Neural cell (in vitro differentiated cells): ENCODE measurements at regions not wholly inside any gene's neighbourhood (a gene's known extent, or its start where the extent isn't known, plus 50 kb on each side); places are given as distances from the start of the nearest gene placed in this dataset.

ENCODE experiments used
- H2AFZ ChIP-seq: fragments of 200-600, 300-800 bp; sonication (generic), shearing (Covaris generic); 2 replicates; pipeline ENCODE4 v1.6.0; 2014; ENCODE audit warnings: low read depth, mild to moderate bottlenecking, antibody characterized with exemption, low read length, moderate library complexity
- H3F3A ChIP-seq: fragments of 200-600 bp; shearing (Covaris generic); 2 replicates; pipeline ENCODE4 v1.6.1; 2016; ENCODE audit warnings: mild to moderate bottlenecking, moderate library complexity, mixed read lengths, antibody characterized with exemption, low read length; ENCODE audit not compliant: insufficient read depth, poor library complexity, severe bottlenecking
- H3K27ac ChIP-seq: fragments of 200-600, 300-800 bp; sonication (generic), shearing (Covaris generic); 2 replicates; pipeline ENCODE4 v1.5.1; 2014; ENCODE audit warnings: mild to moderate bottlenecking, low read length, moderate library complexity
- H3K27me3 ChIP-seq: fragments of 300-800, 200-600 bp; sonication (generic), shearing (Covaris generic); 2 replicates; pipeline ENCODE4 v1.6.0; 2014; ENCODE audit warnings: mild to moderate bottlenecking, low read depth, low read length, moderate library complexity; ENCODE audit not compliant: insufficient read depth
- H3K36me3 ChIP-seq: fragments of 300-800, 200-600 bp; sonication (generic), shearing (Covaris generic); 2 replicates; pipeline ENCODE4 v1.5.1; 2014; ENCODE audit warnings: mild to moderate bottlenecking, antibody characterized with exemption, low read length, moderate library complexity; ENCODE audit not compliant: insufficient read depth
- H3K4me2 ChIP-seq: fragments of 300-800, 200-600 bp; sonication (generic), shearing (Covaris generic); 2 replicates; pipeline ENCODE4 v1.6.0; 2014; ENCODE audit warnings: mild to moderate bottlenecking, low read length
- H3K4me3 ChIP-seq: fragments of 300-800, 200-600 bp; sonication (generic), shearing (Covaris generic); 2 replicates; pipeline ENCODE4 v1.5.1; 2014; ENCODE audit warnings: mild to moderate bottlenecking, low read length, moderate library complexity
- H3K79me2 ChIP-seq: fragments of 200-600 bp; shearing (Covaris generic); replicated peaks from 2 replicates; pipeline ENCODE4 v1.6.0; 2014; ENCODE audit warnings: mild to moderate bottlenecking, low read length, moderate library complexity; ENCODE audit not compliant: insufficient read depth
- H3K9ac ChIP-seq: fragments of 300-800, 200-600 bp; sonication (generic), shearing (Covaris generic); 2 replicates; pipeline ENCODE4 v1.6.1; 2016; ENCODE audit warnings: mild to moderate bottlenecking, low read length, mixed read lengths
- H3K9me2 ChIP-seq: fragments of 200-600 bp; shearing (Covaris generic); 2 replicates; pipeline ENCODE4 v1.6.1; 2016; ENCODE audit warnings: mild to moderate bottlenecking, low read length, mixed read lengths; ENCODE audit not compliant: insufficient read depth
- H3K9me3 ChIP-seq: fragments of 200-600, 300-800 bp; sonication (generic), shearing (Covaris generic); 2 replicates; pipeline ENCODE4 v1.6.1; 2016; ENCODE audit warnings: mild to moderate bottlenecking, mixed run types, low read length, moderate library complexity, mixed read lengths
- H4K20me1 ChIP-seq: fragments of 200-600 bp; shearing (Covaris generic); 2 replicates; pipeline ENCODE4 v1.6.1; 2016; ENCODE audit warnings: mild to moderate bottlenecking, mixed run types; ENCODE audit not compliant: insufficient read depth
- CTCF ChIP-seq: fragments of 450-650 bp; IDR thresholded peaks from 2 replicates; pipeline ENCODE4 v1.5.1; 2014; ENCODE audit warnings: antibody characterized with exemption, mild to moderate bottlenecking, moderate library complexity; ENCODE audit not compliant: poor library complexity, severe bottlenecking
- EP300 ChIP-seq: fragments of 450-650 bp; conservative IDR thresholded peaks from 2 replicates; pipeline ENCODE4 v1.6.1; 2014; ENCODE audit warnings: antibody characterized with exemption, mild to moderate bottlenecking, moderate library complexity; ENCODE audit not compliant: poor library complexity, severe bottlenecking
- EZH2 ChIP-seq: fragments of 200-600, 300-800 bp; shearing (Covaris generic), sonication (generic); IDR thresholded peaks from 2 replicates; pipeline ENCODE4 v1.6.1; 2014; ENCODE audit warnings: antibody characterized with exemption, low read length, borderline replicate concordance, mild to moderate bottlenecking; ENCODE audit not compliant: insufficient read depth, poor library complexity, severe bottlenecking
- MXI1 ChIP-seq: fragments of 450-650 bp; conservative IDR thresholded peaks from 2 replicates; pipeline ENCODE4 v1.6.1; 2014; ENCODE audit warnings: antibody characterized with exemption, mild to moderate bottlenecking; ENCODE audit not compliant: poor library complexity, severe bottlenecking
- POLR2AphosphoS5 ChIP-seq: IDR thresholded peaks from 2 replicates; pipeline ENCODE4 v1.6.1; 2012
- RAD21 ChIP-seq: fragments of 450-650 bp; conservative IDR thresholded peaks from 2 replicates; pipeline ENCODE4 v1.6.1; 2014; ENCODE audit warnings: antibody characterized with exemption, mild to moderate bottlenecking, moderate library complexity
- REST ChIP-seq: IDR thresholded peaks from 2 replicates; pipeline ENCODE4 v1.6.1; 2012; ENCODE audit warnings: borderline replicate concordance
- SMC3 ChIP-seq: fragments of 450-650 bp; conservative IDR thresholded peaks from 2 replicates; pipeline ENCODE4 v1.6.1; 2014; ENCODE audit warnings: antibody characterized with exemption, mild to moderate bottlenecking, moderate library complexity; ENCODE audit not compliant: poor library complexity
- TAF1 ChIP-seq: IDR thresholded peaks from 2 replicates; pipeline ENCODE4 v1.6.1; 2012; ENCODE audit warnings: low read depth

DNA sequence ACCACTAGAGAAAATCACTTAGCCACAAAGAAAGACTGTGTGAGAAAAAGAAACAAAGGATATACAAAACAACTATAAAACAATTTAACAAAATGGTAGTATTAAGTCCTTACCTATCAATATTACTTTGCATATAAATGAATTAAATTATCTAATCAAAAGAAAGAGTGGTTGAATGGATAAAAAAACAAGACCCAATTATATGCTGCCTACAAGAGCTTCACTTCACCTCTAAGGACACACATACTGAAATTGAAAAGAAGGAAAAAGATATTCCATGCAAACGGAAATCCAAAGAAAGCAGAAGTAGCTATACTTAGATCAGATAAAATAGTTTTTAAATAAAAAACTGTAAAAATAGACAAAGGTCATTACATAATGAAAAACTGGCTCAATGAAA lies 134.9 kb upstream of the CCDC196 start:
- no peaks in the 10 kb centered on the region for H3K36me3 ChIP-seq
- no peak for TF ChIP-seq EZH2
- no peak for TF ChIP-seq SMC3
- TF ChIP-seq EP300: no peak
- TF ChIP-seq MXI1: no peak
- TF ChIP-seq REST: no peak
- TF ChIP-seq TAF1: no peak
- no peak for TF ChIP-seq RAD21
- no peak for TF ChIP-seq CTCF

DNA sequence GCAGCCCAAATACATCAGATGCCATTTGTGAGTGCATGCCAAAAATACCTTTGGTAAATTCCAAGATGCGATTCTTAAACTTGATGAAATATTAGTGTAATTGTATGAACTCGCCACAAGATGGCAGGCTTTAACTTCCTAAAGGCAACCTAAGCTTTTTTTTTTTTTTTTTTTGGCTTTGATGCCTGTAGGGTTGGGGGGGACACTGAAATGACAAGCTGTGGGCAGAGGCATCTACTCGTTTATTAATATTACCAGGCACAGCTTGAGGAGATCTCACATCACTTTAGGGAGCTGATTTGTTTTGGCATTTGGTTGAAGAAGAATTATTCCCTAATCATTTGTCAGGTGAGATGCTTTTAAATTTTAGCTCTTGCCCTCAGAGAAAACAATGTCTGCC lies 126.7 kb upstream of the CCDC196 start:
- Histone ChIP-seq H3K9me2 (no peaks in the 10 kb centered on the region), H4K20me1 (no peaks in the 10 kb centered on the region), H3K79me2 (no peaks in the 10 kb centered on the region), H3K4me3 (peak overlapping the region; percentile 33), H2AFZ (no peak overlapping the region), H3F3A (peaks cover 6% of the 10 kb centered on the region), H3K27me3 (no peaks in the 10 kb centered on the region), H3K9ac (peak overlapping the region; percentile 31), H3K4me2 (peak overlapping the region; percentile 42), H3K27ac (peak overlapping the region; percentile 3), H3K36me3 (no peaks in the 10 kb centered on the region), H3K9me3 (no peaks in the 10 kb centered on the region)
- TF ChIP-seq EZH2 (no peak), REST (no peak), POLR2AphosphoS5 (peak; percentile 48), RAD21 (peak; percentile 95), CTCF (peak; percentile 94), EP300 (peak; percentile 59), SMC3 (peak; percentile 94)

More for the DNA sequence above, 134.9 kb upstream of the CCDC196 start:
- no peak overlapping the region for H3K4me3 ChIP-seq
- H3K9me3 ChIP-seq: peaks cover 4% of the 10 kb centered on the region
- no peaks in the 10 kb centered on the region for H3F3A ChIP-seq
- no peaks in the 10 kb centered on the region for H4K20me1 ChIP-seq
- H3K9ac ChIP-seq: no peak overlapping the region
- H3K4me2 ChIP-seq: no peak overlapping the region
- H3K27me3 ChIP-seq: no peaks in the 10 kb centered on the region
- H2AFZ ChIP-seq: no peak overlapping the region
- no peaks in the 10 kb centered on the region for H3K9me2 ChIP-seq
- H3K79me2 ChIP-seq: no peaks in the 10 kb centered on the region
- no peak overlapping the region for H3K27ac ChIP-seq
